Mammary epithelial cell (primary cell): ENCODE measurements at regions not wholly inside any gene's neighbourhood (a gene's known extent, or its start where the extent isn't known, plus 50 kb on each side); places are given as distances from the start of the nearest gene placed in this dataset.

Experiments
- CTCF ChIP-seq, 2 donors: IDR thresholded peaks in 1 of 2; conservative IDR thresholded peaks in 1 of 2; 2 replicates each; pipeline ENCODE4 v1.5.1; 2011 to 2012; ENCODE audit warnings: inconsistent platforms in 2 of 2, low read length in 2 of 2, mild to moderate bottlenecking in 2 of 2, control low read depth in 1 of 2, low read depth in 1 of 2; ENCODE audit not compliant: insufficient read depth in 1 of 2; ENCODE audit errors: extremely low read depth in 1 of 2
- EZH2 ChIP-seq: IDR thresholded peaks from 2 replicates; pipeline ENCODE4 v1.6.1; 2012; ENCODE audit warnings: low read length, inconsistent platforms, borderline replicate concordance

- no peak for TF ChIP-seq EZH2
- TF ChIP-seq CTCF (conservative IDR thresholded peaks at IDR 0.05 in 1 of 2, IDR thresholded peaks at IDR 0.05 in 1 of 2; ENCODE audit: extremely low read depth in 1 of 2, insufficient read depth in 1 of 2, low read depth in 1 of 2, low read length in 2 of 2): no peak
Observed at GRCh38 chr14:34232790-34233189, 229.2 kb downstream of the SPTSSA start.
